HepG2 (cell line): ENCODE measurements at regions not wholly inside any gene's neighbourhood (a gene's known extent, or its start where the extent isn't known, plus 50 kb on each side); places are given as distances from the start of the nearest gene placed in this dataset.

Experiments used
- ATAC-seq: fragments of 200-7000 bp; cut with Tn5 transposase; 3 replicates; pipeline ENCODE4 v1.9.1; 2020; ENCODE audit warnings: mild to moderate bottlenecking, moderate library complexity
- BruUV-seq: library from RNA; stranded (reverse); fragments of 400-500 nt; replicated peaks from 2 replicates; lab custom pipeline; 2021; lab: Mats Ljungman, UMichigan
- CTCF ChIA-PET: fragments of 300-600 bp; formaldehyde crosslinking; extraction: SDS; loops from one replicate; lab custom pipeline; 2021; ENCODE audit warnings: low total read pairs, inconsistent platforms, low intra/inter-chr PET ratio; lab: Yijun Ruan, JAX
- POLR2A ChIA-PET: fragments of 350-600 bp; sonication (Branson Sonifier 250); formaldehyde crosslinking; loops from one replicate; lab custom pipeline; 2020; ENCODE audit warnings: antibody characterized with exemption, inconsistent platforms; lab: Yijun Ruan, JAX
- DNase-seq: peaks from one replicate; pipeline ENCODE4 v3.0.0-alpha.2; 2015; ENCODE audit warnings: low spot score
- FAIRE-seq: peaks from 3 replicates; lab custom pipeline; 2011; peaks lifted over from hg19 to GRCh38; lab: Jason Lieb, UNC
- H2AFZ ChIP-seq: one replicate; pipeline ENCODE4 v1.6.1; 2011; ENCODE audit warnings: low read length, inconsistent platforms
- H3K27ac ChIP-seq: fragments of 300-600 bp; 3 replicates; pipeline ENCODE4 v1.8.0; 2011; ENCODE audit warnings: mixed run types, mild to moderate bottlenecking, mixed read lengths, low read length, inconsistent platforms; ENCODE audit not compliant: insufficient read depth; ENCODE audit errors: extremely low read length
- H3K27me3 ChIP-seq, 2 experiments: fragments of 200-600 bp in 1 of 2; 2 replicates in 1 of 2; 3 replicates in 1 of 2; pipeline versions ENCODE4 v1.6.0 to v1.8.0; 2011; ENCODE audit warnings: low read length in 2 of 2, mild to moderate bottlenecking in 2 of 2, moderate library complexity in 2 of 2, inconsistent platforms in 1 of 2; ENCODE audit not compliant: insufficient read depth in 2 of 2, control insufficient read depth in 1 of 2
- H3K36me3 ChIP-seq, 2 experiments: fragments of 200-600 bp in 1 of 2; replicated peaks in 1 of 2; 2 replicates in 1 of 2; 3 replicates in 1 of 2; pipeline versions ENCODE4 v1.5.1 to v1.8.0; 2011; ENCODE audit warnings: low read length in 2 of 2, inconsistent platforms in 1 of 2; ENCODE audit not compliant: insufficient read depth in 2 of 2, control insufficient read depth in 1 of 2
- H3K4me1 ChIP-seq: 2 replicates; pipeline ENCODE4 v1.5.1; 2012; ENCODE audit warnings: low read length, inconsistent platforms; ENCODE audit not compliant: insufficient read depth
- H3K4me2 ChIP-seq: 2 replicates; pipeline ENCODE4 v1.6.0; 2011; ENCODE audit warnings: low read depth, low read length, inconsistent platforms
- H3K4me3 ChIP-seq, 3 experiments: fragments of 200-600 bp in 1 of 3; sonication (generic), shearing (Covaris generic) in 1 of 3; replicated peaks in 1 of 3; 2 replicates each; pipeline ENCODE4 v1.5.1; 2011 to 2016; ENCODE audit warnings: low read length in 3 of 3, inconsistent platforms in 2 of 3, low read depth in 2 of 3, mild to moderate bottlenecking in 2 of 3, control low read depth in 1 of 3, mixed read lengths in 1 of 3; ENCODE audit not compliant: insufficient read depth in 1 of 3
- H3K79me2 ChIP-seq: one replicate; pipeline ENCODE4 v1.6.1; 2011; ENCODE audit warnings: low read length, inconsistent platforms; ENCODE audit not compliant: insufficient read depth
- H3K9ac ChIP-seq: 2 replicates; pipeline ENCODE4 v1.6.0; 2011; ENCODE audit warnings: mild to moderate bottlenecking, low read depth, low read length, inconsistent platforms; ENCODE audit not compliant: insufficient read depth
- H3K9me3 ChIP-seq: 2 replicates; pipeline ENCODE4 v1.5.1; 2012; ENCODE audit warnings: mild to moderate bottlenecking, low read length
- H4K20me1 ChIP-seq: 2 replicates; pipeline ENCODE4 v1.6.0; 2011; ENCODE audit warnings: inconsistent platforms, mild to moderate bottlenecking, low read length, moderate library complexity; ENCODE audit not compliant: insufficient read depth
- HNF4G ChIP-seq, 2 experiments: sonication (generic) in 1 of 2; formaldehyde crosslinking in 1 of 2; IDR thresholded peaks; 2 replicates each; pipeline versions ENCODE4 v1.4.0 to v1.6.1; 2011 to 2020; ENCODE audit warnings: borderline replicate concordance in 2 of 2, low read depth in 2 of 2, mild to moderate bottlenecking in 2 of 2, low read length in 1 of 2, missing genetic modification reagents in 1 of 2, moderate library complexity in 1 of 2
- MAFF ChIP-seq: IDR thresholded peaks from 2 replicates; pipeline ENCODE4 v1.6.1; 2011; ENCODE audit warnings: low read depth, low read length, improper control_type of control experiment
- MAFK ChIP-seq, 2 experiments: IDR thresholded peaks in 1 of 2; conservative IDR thresholded peaks in 1 of 2; 2 replicates each; pipeline ENCODE4 v1.6.1; 2011; ENCODE audit warnings: improper control_type of control experiment in 2 of 2, low read length in 2 of 2
- ZBTB43 ChIP-seq: sonication (generic); formaldehyde crosslinking; conservative IDR thresholded peaks from 2 replicates; pipeline ENCODE4 v1.4.0; 2020; ENCODE audit warnings: missing genetic modification reagents
- ZNF639 ChIP-seq: conservative IDR thresholded peaks from 2 replicates; pipeline ENCODE4 v1.6.1; 2018; ENCODE audit warnings: missing genetic modification reagents
- WGBS: methylation state at CpG from one replicate; pipeline ENCODE4 v1.1.6; 2017; ENCODE audit warnings: low lambda C conversion rate; 5-methylcytosine and 5-hydroxymethylcytosine counted together
- in situ Hi-C: cut with HindIII; loops from 2 replicates; pipeline ENCODE4 v1.10.0; 2017; ENCODE audit warnings: low pct_unique_long_range_greater_than_20kb; ENCODE audit not compliant: extremely low pct_ligation_motif_present
- intact Hi-C: fragments of 100-400 bp; cut with micrococcal nuclease; formaldehyde crosslinking; loops from one replicate; pipeline ENCODE4 v1.10.0; 2022; ENCODE audit not compliant: unreplicated experiment

GRCh38 chr4:162650166-162650565 is 486.4 kb upstream of the FSTL5 start:
- FAIRE-seq (no peak), DNase-seq (no peak), ATAC-seq (no peak)
- H3K4me3 ChIP-seq, result no peak overlapping the region
- 0% methylated on average over 1 of the region's 1 CpG for WGBS
- in situ Hi-C loops (no loop called here), intact Hi-C loops (no loop called here)
- no TSS peak for BruUV-seq
- H3K4me1 ChIP-seq, result no peaks in the 10 kb centered on the region
- H3K79me2 ChIP-seq, result no peaks in the 10 kb centered on the region
- TF ChIP-seq MAFF, result peak; percentile 78
- TF ChIP-seq ZNF639 (CRISPR knock-in tag), result no peak
- TF ChIP-seq MAFK (conservative IDR thresholded peaks at IDR 0.05 in 1 of 2, IDR thresholded peaks at IDR 0.05 in 1 of 2; ENCODE audit: low read length in 2 of 2), result peak; percentile 80 to 87
- TF ChIP-seq ZBTB43 (CRISPR knock-in tag), result no peak
- TF ChIP-seq HNF4G (IDR thresholded peaks at IDR 0.05; ENCODE audit: borderline replicate concordance, low read depth, low read length), result no peak
- no peak for TF ChIP-seq HNF4G (CRISPR knock-in tag; IDR thresholded peaks at IDR 0.05; ENCODE audit: borderline replicate concordance, low read depth)
- no peak overlapping the region for H3K4me2 ChIP-seq
- H3K9me3 ChIP-seq, result no peaks in the 10 kb centered on the region
- ChIA-PET POLR2A (no interaction called here), CTCF (no interaction called here)
- no peaks in the 10 kb centered on the region for H3K27me3 ChIP-seq
- H2AFZ ChIP-seq, result no peak overlapping the region
- no peak overlapping the region for H3K9ac ChIP-seq
- no peak overlapping the region for H3K27ac ChIP-seq
- no peaks in the 10 kb centered on the region for H4K20me1 ChIP-seq
- H3K36me3 ChIP-seq, result no peaks in the 10 kb centered on the region
